GM18511 (cell line): ENCODE measurements at regions not wholly inside any gene's neighbourhood (a gene's known extent, or its start where the extent isn't known, plus 50 kb on each side); places are given as distances from the start of the nearest gene placed in this dataset.

Source experiments
- ATAC-seq: cut with Tn5 transposase; IDR thresholded peaks from one replicate; pipeline ENCODE4 v1.9.1; 2021; ENCODE audit warnings: mild to moderate bottlenecking, moderate library complexity; ENCODE audit not compliant: unreplicated experiment

DNA sequence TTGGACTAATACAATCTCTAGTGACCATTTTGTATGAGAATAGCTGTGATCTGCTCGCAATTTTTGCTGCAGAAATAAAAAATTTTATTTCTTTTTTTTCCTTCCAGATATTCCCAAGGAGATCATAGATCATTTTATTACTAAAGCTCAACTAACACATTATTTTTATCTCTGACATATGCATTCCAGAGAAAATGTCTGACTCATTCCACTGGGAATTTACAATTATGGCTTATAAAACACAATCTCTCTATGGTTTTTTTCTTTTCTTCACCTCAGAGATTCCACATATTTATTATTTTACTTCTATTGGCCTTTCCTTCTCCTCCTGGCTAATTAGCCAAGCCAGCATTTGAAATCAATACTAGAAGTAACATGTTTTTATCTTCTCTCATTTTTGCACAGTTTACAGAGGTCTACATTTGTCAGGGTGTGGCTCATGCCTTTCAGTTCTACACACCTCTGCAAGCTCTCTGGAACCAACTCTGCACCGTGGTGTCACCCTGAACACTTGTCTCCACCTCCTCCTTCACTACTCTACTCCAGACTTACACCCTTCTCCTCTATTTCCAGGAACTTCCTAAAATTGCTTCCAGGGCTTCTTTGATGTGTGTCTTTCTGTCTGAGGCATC lies 59.8 kb upstream of the GPM6A start:
- ATAC-seq: no peak

DNA sequence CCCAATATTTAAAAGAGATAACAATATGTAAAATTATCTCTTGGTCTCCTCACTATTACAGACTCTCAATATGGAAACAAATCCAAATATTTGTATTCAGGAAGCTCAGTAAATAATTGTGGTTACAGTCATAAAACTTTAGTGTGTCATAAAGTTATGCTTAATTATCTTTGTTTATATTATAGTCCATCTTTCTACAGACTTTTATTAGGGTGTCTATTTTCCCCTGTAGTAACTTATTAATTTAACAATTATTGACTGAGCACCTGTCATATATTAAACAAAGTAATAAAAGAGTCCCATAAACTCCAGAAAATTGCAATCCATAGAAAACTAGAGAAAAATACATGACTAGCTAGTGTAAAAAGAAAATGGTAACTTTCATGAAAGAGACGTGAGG lies 61.6 kb upstream of the GPM6A start:
- no peak for ATAC-seq

DNA sequence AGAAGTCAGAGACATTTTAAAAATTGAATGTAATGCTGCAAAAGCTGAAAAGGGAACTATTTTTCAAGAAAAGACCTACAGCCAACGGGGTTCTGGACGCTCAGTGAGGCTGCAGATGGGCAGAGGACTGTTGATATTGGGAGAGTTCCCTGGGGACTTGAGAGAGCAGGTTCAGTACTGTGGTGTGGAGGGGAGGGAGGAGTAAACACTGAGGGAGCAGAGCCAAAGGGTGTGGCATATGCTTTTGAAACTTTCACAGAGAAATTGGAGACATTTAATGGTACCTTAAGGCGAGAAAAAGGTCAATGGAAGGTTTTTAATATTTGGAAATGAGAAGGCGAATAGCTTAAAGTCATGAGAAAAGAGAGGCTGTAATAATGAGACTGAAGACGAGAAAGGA lies 62.2 kb upstream of the GPM6A start:
- ATAC-seq: no peak

DNA sequence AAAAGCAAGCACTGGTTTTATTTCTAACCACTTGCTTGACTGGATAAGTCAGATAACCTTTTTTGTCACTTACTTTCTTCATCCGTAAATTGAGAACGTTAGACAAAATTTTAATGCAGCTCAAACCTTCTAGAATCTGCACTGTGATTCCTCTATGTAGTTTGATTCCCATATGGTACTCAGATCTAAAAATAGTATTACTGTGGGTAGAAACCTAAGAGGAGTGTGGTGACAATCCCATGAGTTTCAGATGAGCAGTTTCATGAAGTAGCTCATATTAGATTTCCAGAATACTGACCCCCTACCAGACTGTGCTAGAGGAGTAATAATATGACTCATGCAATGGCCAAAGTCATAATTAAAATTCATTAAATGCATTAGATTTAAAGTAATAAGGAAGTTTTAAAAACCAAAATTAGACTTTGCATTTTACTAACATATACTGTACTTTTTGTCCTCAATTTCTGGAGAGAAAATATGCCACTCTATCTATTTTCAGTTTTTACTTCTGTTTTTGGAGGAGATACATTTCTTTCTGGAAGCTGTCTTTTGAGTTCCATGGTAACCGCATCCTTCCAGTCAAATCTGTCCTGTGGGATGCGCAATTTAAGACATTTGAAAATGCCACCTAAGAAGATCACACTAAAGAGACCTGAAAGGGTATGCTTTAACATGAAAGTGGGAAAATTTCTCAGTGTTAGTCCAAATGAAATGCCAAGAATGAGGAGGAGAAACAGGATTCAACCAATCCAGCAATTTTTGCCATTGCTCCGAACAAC lies 64.1 kb upstream of the GPM6A start:
- ATAC-seq: no peak

DNA sequence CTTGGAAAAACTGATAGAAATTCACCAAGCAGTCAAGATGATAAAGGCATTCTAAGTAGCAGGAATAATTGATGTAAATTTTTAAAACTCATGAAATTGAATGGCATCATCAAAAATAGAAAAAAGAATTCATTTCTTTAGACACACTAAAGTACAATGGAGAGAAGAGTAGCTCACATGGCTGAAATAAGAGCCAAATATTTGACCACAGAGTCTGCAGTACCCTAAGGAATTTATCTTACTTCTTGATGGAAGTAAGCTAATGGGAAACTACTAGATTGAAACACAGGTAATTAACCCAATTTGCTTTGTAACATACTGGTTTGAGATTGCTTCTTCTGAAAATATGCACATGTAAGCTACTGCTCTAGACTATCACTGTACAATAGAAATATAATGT lies 70.8 kb upstream of the GPM6A start:
- ATAC-seq: no peak

DNA sequence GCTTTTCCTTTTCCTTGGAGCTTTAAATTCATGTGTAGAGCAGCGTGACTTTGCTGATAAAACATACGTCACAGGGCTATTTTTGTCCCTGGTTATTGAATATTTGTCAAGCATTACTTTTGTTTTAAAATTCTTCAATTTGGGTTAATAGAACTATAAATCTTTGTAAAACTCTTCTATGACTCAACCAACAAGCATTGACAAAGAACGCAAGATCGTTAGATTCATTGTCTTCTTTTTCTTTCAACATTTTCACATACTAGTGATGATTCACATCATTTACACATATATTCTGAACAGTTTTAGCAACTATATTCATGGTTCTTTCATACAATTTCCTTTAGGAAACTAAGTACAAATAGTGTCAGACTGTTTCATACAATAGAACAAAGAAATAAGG lies 72.0 kb upstream of the GPM6A start:
- no peak for ATAC-seq

DNA sequence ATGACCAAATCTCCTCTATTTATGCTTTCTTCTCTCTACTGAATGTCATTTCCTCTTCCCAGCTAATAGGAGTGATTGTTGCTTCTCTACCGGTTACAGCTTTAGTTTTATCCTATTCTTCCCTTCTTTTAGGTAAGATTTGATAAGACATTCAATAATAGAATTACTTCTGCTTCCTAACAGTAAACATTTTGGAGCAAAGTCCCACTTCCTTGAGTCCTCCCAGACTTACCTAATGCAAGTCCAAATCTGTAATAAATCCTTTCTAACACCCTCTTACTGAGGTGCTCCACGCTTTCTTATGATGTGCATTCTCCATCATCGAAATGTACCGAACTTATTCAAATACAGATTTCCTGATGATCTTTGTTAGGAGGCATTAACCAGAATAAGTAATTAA lies 79.2 kb upstream of the GPM6A start:
- no peak for ATAC-seq

DNA sequence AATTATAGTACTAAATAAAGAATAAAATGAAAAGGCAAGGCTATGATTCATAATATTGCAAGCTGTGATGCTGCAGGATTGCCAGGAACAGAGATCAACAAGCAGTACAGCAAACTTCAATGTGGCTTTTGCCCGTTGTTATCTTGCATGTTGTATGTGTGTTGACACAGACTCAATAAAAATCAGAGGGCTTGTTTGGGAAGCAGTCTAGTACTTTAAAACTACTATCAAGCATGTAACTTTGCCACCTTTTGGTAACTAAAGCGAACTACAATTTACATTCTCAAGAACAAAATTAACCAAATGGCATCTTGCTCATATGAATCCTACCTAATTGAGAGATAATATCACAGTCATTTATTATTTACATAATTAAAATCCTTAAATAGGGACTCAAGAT lies 79.8 kb upstream of the GPM6A start:
- peak; percentile 62 for ATAC-seq

DNA sequence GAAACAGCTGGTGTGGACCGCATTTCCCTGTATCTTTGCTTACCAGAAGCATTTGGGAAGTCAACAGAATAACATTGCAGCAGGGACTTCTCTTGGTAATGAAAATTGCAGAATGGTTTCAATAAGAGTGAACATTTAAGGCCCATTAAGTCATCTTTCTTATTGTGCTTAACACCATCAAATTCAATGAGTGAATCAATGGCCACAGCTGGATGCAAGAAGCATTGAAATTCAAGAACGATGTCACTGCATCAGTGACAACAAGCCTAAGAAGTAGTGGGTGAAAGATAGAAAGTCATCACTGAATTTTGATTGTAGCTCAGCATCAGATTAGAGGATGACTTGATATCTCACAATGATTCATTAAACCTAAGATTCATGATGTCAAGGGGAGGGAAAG lies 93.9 kb upstream of the GPM6A start:
- no peak for ATAC-seq

DNA sequence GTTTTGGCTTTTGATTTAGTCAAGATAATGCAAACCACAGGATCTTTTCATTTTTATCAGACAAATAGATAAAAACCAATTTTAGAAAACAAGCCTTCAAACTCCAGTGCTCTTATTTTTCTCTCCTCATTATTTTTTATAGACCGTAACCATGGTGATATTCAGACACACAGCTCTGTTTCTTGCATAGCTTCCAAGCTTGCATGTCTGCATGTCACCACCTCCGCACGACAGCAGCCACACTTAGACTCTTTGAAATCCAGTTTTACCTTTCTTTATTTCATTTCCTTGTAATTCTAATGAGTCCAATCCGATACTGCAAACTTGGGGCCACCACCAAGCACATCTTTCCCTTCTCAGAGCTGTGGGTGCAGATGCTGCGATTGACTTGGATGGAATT lies 94.3 kb upstream of the GPM6A start:
- ATAC-seq: no peak

DNA sequence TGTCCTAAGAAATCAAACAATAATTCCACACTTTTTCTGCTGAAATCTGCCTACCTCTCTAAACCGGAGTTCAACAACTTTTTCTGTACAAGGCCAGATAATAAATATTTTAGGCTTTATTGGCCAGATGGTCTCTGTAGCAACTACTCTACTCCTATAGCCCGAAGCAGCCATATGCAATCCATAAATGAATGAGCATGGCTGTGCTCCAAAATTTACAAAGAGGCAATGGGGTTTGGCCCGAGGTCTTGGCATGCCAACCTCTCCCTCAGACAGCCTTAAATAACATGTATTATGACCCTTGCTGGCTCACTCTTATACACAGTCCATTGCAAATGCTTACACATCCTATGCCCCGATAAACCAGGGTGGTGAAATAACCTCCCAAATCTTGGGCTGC lies 98.6 kb upstream of the GPM6A start:
- ATAC-seq: no peak

DNA sequence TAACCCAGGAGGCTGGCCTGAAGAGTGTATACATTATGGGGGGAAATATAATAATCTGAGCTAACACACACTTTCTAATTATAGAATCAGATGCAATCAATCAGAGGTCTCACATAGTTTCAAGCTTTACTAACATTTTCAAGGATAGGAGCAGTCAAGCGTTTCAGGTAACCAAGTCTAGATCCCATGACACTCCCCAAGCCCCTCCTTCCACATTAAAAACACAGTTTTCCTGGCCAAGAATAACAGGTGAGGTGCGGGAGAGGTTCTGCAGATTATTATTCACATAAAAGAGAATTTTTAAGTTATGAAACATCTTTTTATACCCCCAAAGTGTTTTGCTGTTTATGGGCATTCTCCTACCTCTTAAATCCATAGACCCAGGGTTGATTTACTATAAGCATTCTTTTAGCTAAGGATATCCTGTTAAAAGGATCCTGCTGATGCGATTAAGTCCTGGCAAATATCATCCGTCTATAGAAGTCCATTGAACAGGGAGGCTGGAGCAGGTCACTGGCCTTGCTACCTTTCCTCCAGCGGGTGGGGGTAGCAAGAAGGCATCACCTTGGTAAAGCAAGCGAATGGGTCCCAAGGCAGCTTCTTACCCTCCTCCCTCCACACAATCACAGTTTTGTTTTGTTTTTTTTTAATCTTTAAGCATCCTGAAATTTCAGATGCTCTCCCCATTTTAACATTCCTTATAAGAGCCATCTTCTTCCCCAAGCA lies 104.7 kb upstream of the GPM6A start:
- no peak for ATAC-seq

DNA sequence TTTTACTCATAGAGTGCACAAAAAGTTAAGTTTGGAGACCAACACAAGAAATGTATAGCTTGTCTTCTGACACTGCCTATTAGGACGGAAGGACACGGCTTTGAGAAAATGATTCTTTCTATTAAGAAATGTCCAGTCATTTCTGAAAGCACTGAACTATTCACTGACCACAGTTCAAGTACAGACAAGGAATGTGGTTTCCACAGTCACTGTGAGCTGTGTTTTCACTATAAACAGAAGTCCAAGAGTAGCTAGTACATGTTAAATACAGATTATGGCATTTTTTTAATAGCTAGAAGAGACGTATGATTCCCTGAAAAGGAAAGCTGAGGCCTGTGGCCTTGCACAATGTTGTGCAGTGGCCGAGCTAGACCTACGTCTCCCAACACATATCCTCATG lies 115.1 kb upstream of the GPM6A start:
- no peak for ATAC-seq

DNA sequence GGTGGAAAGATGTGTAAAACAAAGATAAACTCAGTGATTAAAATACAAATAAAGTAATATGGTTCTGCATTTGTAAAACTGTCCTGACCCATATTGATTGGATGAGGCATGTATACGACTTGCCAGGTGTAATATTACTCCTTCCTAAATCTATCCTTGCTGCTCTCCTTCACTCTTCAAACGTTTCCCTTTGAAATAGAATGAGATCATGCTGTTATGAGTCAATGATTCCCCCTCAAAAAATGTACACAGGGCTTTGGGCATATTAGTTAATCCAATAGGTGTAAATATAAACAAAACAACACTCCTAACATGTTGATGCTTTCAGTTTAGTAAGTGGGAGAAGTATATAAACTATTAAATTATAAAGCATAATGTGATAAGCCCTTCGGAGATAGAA lies 117.4 kb upstream of the GPM6A start:
- no peak for ATAC-seq

DNA sequence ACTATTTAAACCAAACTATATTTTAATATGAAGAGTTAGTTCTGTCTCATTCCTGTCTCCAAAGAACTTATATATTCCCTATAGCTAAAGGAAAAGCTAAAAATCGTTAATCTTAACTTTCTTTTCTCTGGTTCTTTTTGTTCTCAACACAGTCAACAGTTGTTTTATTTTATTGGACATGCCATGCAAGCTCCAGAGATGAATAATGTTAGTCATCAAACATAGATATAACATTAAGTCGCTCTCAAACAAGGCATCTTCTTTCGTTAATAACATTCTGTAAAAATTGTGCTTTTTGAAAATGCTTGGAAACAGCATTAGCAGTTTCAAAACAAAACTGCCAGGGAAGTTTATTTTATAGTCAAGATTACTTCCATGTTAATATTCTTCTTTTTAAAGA lies 117.9 kb upstream of the GPM6A start:
- ATAC-seq: no peak

DNA sequence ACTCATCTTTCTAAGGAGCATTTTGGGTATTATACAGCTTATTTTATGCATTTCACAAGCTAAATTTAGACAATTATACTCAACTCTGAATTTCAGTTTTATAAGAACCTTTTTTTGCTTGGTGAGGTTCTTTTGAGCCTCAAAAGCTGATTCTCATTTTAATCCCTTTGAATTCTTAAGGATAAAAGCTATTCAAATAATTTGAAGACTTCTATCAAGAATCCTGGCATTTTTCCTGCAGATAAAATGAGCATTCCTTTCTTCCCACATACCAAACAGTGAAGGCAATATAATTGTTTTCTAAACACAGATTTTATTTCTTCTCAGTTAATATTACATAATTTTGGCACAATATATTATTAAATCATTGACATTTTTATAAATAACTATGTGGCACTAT lies 118.4 kb upstream of the GPM6A start:
- ATAC-seq: no peak

DNA sequence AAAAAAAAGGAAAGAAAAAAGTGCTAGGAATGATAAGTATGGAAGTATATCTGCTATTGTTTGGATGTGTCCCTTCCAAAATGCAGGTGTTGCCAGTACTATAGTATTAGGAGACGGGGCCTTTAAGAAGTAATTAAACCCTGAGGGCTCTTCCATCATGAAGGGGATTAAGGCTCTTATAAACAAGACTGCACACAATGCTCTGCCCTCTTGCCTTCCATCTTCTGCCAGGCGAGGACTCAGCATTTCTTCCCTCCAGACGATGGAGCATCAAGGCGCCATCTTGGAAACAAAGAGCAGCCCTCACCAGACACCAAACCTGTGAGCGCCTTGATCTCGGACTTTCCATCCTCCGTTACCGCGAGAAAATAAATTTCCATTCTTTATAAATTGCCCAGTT lies 120.1 kb upstream of the GPM6A start:
- no peak for ATAC-seq

DNA sequence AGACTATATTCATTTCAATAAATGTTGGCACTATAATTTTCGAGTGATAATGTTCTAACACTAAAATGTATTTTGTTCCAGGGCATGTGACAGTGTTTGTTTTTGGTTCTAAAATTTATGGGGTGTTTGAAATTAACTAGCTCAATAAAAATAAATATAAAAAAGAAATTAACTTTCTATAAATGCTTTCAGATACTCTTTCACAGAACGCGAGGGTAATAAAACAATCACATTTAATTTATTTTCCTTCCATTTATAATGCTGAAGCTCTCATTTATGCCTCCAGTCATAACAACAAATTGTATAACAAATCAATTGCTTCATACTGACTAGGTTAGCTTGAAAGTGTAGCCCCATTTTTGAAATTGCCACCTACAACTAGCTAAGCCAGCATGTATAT lies 122.4 kb upstream of the GPM6A start:
- no peak for ATAC-seq

DNA sequence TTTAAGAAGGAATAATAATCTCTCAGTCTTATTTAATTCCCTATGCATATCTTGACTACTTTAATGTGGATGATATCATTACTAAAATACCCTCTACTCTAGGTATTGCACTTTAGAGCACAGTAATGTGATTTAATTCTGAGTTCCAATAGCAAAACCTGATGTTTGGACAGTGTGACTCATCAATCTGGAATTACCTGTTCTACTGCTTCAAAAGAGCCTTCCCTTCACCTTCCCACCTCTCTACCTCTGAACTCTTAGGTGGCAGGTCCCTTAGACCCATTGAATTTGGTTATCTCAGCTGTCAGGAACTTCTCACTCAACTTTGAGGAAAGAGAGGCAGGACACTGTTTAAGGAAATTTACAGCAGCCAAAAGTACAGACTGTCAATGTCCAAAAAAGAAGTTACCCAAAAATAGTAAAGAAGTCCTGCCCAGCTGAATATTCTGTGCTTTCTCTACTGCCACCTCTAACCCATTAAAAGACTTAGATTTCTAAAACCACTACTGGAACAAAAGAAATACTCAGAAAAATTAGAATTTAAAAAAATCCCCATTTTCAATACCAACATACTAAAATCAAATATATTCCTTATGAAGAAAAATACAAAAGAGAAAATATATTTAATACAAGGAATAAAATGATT lies 123.1 kb upstream of the GPM6A start:
- ATAC-seq: no peak

DNA sequence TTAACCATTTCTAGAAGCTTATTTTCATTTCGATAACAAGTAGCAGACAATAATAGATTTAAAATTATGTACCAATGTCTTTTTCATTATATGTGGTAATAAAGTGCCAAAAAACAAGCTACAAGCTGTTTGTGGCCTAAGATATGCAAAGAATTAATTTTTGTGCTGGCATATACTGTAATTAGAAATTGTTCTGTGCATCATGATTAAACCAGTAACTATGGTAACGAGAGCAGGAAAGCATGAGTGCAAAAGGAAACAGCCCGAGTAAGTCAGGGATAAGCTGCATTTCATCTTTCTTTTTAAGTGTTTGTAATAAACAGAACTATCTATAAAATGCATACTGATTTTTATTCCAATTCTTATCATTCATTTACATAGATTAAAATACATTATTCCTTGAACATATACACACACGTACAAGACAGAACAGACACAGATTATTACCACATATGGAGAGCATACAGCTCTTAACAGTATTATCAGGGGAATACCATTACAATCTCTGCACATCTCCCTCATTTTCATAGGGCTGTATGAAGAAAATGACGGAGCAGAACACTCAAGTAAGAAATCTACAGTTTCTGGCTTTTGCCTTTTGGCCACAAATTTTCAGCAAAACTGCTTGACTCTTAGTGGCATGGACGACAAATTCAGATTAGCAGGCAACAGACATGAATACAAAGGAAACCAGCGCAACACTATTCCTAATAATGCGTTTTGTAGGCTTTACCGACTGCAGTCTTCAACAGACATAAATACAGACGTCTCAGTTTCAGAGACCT lies 121.3 kb upstream of the WDR17 start:
- ATAC-seq: no peak
